Muscle of leg (tissue), 3 donors: ENCODE measurements at regions not wholly inside any gene's neighbourhood (a gene's known extent, or its start where the extent isn't known, plus 50 kb on each side); places are given as distances from the start of the nearest gene placed in this dataset.

ENCODE experiments used
- DNase-seq: peaks from one replicate; pipeline ENCODE4 v3.0.0; 2013
- H3K27ac ChIP-seq: one replicate; pipeline ENCODE4 v1.5.1; 2013; ENCODE audit warnings: mild to moderate bottlenecking, low read length, control low read depth
- H3K27me3 ChIP-seq: one replicate; pipeline ENCODE4 v1.6.1; 2013; ENCODE audit warnings: low read length; ENCODE audit not compliant: control insufficient read depth, insufficient read depth
- H3K36me3 ChIP-seq: one replicate; pipeline ENCODE4 v1.6.1; 2013; ENCODE audit warnings: low read length; ENCODE audit not compliant: control insufficient read depth, insufficient read depth
- H3K4me1 ChIP-seq: one replicate; pipeline ENCODE4 v1.6.1; 2013; ENCODE audit warnings: low read length; ENCODE audit not compliant: control insufficient read depth, insufficient read depth
- H3K4me3 ChIP-seq: one replicate; pipeline ENCODE4 v1.5.1; 2013; ENCODE audit warnings: low read length, control low read depth
- H3K9me3 ChIP-seq: replicated peaks from 2 replicates; pipeline ENCODE4 v1.6.1; 2013; ENCODE audit warnings: low read depth, low read length; ENCODE audit not compliant: control insufficient read depth
- WGBS: methylation state at CpG from one replicate; pipeline ENCODE4 v1.1.5; 2013; ENCODE audit warnings: missing lambda C conversion rate; ENCODE audit not compliant: insufficient coverage; 5-methylcytosine and 5-hydroxymethylcytosine counted together

DNA sequence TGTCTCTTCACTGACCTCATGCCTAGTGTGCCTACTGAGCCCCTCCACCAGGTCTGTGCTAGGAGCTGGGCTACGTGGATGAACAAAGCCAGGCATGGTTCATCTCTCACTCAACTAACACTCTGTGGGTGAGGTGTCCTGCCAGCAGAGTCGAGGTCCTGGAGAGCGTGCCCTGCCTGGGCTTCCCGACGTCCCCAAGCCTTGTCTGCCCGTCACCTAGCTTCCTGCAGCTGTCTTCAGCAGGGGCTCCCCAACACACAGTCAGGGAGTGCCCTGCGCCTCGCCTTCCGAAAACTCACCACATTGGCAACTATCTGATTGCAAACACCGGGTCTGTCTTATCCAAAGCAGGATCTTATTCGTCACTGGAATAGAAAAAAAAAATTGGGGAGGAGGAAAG lies 167.5 kb upstream of the ZC3H12A start:
- Histone ChIP-seq H3K36me3 (no peaks in the 10 kb centered on the region), H3K9me3 (no peaks in the 10 kb centered on the region), H3K27me3 (peaks cover 2% of the 10 kb centered on the region), H3K27ac (no peak overlapping the region), H3K4me3 (no peak overlapping the region), H3K4me1 (no peaks in the 10 kb centered on the region)
- WGBS, result 83% methylated on average over 8 of the region's 11 CpGs
- DNase-seq, result no peak

DNA sequence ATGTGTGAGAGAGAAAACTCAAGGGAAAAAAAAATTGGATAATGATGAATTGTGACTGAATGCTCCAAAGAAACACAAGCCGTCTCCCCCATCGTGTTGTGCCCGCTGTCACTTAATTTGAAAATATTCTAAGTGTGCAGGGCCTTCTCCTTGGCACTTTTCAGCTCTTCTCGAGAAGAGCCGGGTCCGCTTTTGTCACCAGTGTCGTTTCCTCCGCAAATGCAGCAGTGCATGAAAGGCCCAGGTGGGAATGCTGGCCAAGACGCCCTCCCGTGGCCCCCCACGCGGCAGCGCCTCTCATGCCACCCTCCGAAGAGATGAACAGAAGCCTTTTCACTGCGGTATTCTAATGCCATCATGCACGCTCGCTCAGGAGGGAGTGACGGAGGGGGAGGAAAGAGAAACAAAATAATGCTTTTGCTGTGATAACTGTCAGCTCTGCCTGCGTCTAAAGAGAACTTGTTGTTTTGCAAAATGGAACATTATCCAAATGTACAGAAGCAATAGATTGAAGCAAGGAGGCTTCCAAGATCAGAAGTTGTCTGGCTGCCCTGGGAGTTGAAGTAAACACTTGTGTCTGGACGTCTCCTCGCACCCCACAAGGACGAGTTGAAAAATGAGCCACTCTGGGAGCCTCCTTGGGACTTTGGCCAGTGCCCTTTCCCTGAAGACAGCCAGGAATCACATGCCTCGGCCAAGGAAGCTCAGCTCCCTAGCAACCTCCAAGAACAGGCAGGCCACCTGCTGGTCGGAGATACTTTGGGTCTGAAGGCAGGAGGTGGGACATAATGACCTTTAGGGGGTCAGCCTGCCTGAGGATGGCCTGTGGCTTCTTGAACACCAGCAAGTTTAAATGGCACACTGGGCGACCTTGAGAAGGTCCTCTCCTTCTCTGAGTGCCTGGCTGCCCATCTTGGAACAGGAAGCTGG lies 166.1 kb upstream of the ZC3H12A start:
- Histone ChIP-seq H3K36me3 (no peaks in the 10 kb centered on the region), H3K27me3 (peaks cover 5% of the 10 kb centered on the region), H3K27ac (no peak overlapping the region), H3K4me3 (no peak overlapping the region), H3K9me3 (no peaks in the 10 kb centered on the region), H3K4me1 (no peaks in the 10 kb centered on the region)
- no peak for DNase-seq
- 70% methylated on average over 24 of the region's 25 CpGs for WGBS

GRCh38 chr1:37309574-37309973 lies 164.8 kb upstream of the ZC3H12A start:
- H3K9me3 ChIP-seq, result no peaks in the 10 kb centered on the region
- 61% methylated on average over 2 of the region's 3 CpGs for WGBS
- no peak for DNase-seq
- peaks cover 6% of the 10 kb centered on the region for H3K27me3 ChIP-seq
- H3K36me3 ChIP-seq, result no peaks in the 10 kb centered on the region
- no peak overlapping the region for H3K27ac ChIP-seq
- H3K4me1 ChIP-seq, result no peaks in the 10 kb centered on the region
- no peak overlapping the region for H3K4me3 ChIP-seq

DNA sequence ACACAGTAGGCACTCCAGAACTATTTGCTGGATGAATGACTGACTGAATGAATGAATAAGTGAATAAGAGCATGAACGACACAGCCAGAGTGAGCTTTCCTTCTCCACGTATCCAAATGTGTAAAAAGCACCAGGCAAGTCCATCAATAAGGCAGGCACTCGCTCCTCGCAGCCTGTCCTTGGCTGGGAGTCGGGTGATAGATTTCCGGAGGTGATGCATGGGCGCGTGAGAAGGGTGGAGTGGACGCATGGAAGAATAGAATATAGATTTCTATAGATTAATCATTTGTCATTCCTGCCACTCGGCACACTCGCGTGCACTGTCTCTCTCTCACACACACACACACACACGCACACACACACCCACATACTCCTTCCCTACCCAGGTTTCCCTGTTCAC lies 164.3 kb upstream of the ZC3H12A start:
- DNase-seq, result no peak
- no peaks in the 10 kb centered on the region for H3K4me1 ChIP-seq
- peaks cover 11% of the 10 kb centered on the region for H3K27me3 ChIP-seq
- no peak overlapping the region for H3K4me3 ChIP-seq
- H3K36me3 ChIP-seq, result no peaks in the 10 kb centered on the region
- H3K9me3 ChIP-seq, result no peaks in the 10 kb centered on the region
- H3K27ac ChIP-seq, result no peak overlapping the region
- WGBS, result 74% methylated on average over 8 of the region's 13 CpGs

DNA sequence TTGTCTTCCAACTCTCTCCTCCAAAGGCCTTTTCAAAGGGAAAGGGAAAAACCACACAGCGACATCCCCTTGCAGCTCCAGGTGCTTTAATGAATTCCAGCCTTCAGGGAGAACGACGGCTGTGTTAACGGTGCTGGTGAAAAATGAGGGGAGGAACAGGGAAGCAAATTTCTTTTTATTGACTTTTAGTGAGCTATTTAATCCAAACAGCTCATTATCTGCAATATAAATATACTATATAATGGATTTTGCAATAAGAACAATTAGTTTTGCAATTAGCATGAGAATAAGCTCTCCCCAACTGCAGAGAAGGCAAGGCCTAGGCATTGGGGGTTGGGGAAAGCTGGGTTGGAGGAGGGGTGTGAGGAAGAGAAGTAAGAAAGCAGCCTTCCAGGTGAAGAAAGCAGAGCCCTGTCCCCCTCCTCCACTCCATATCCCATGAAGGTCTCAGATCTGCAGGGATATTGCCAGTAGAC lies 159.0 kb upstream of the ZC3H12A start:
- H3K36me3 ChIP-seq, result no peaks in the 10 kb centered on the region
- H3K27ac ChIP-seq, result no peak overlapping the region
- H3K4me1 ChIP-seq, result no peaks in the 10 kb centered on the region
- DNase-seq, result no peak
- no peak overlapping the region for H3K4me3 ChIP-seq
- H3K27me3 ChIP-seq, result peaks cover 55% of the 10 kb centered on the region
- H3K9me3 ChIP-seq, result no peaks in the 10 kb centered on the region
- no CpG with 5 or more reads among the region's 4 CpGs for WGBS

GRCh38 chr1:37317870-37318467 lies 156.4 kb upstream of the ZC3H12A start:
- Histone ChIP-seq H3K27me3 (peaks cover 53% of the 10 kb centered on the region), H3K9me3 (no peaks in the 10 kb centered on the region), H3K36me3 (no peaks in the 10 kb centered on the region), H3K4me3 (no peak overlapping the region), H3K4me1 (no peaks in the 10 kb centered on the region), H3K27ac (no peak overlapping the region)
- WGBS, result 7% methylated on average over 33 of the region's 35 CpGs
- DNase-seq, result no peak

- no peaks in the 10 kb centered on the region for H3K4me1 ChIP-seq
- no peaks in the 10 kb centered on the region for H3K36me3 ChIP-seq
- no peak overlapping the region for H3K4me3 ChIP-seq
- H3K9me3 ChIP-seq, result no peaks in the 10 kb centered on the region
- no peak overlapping the region for H3K27ac ChIP-seq
- 4% methylated on average over 20 of the region's 20 CpGs for WGBS
- DNase-seq, result no peak
- peaks cover 48% of the 10 kb centered on the region for H3K27me3 ChIP-seq
Observed at GRCh38 chr1:37318490-37318889, 155.9 kb upstream of the ZC3H12A start.

- Histone ChIP-seq H3K27ac (no peak overlapping the region), H3K4me1 (no peaks in the 10 kb centered on the region), H3K9me3 (peaks cover 2% of the 10 kb centered on the region), H3K27me3 (peaks cover 48% of the 10 kb centered on the region), H3K36me3 (no peaks in the 10 kb centered on the region), H3K4me3 (no peak overlapping the region)
- 81% methylated on average over 3 of the region's 5 CpGs for WGBS
- DNase-seq, result no peak
Observed at GRCh38 chr1:37319284-37319683, 155.1 kb upstream of the ZC3H12A start.

DNA sequence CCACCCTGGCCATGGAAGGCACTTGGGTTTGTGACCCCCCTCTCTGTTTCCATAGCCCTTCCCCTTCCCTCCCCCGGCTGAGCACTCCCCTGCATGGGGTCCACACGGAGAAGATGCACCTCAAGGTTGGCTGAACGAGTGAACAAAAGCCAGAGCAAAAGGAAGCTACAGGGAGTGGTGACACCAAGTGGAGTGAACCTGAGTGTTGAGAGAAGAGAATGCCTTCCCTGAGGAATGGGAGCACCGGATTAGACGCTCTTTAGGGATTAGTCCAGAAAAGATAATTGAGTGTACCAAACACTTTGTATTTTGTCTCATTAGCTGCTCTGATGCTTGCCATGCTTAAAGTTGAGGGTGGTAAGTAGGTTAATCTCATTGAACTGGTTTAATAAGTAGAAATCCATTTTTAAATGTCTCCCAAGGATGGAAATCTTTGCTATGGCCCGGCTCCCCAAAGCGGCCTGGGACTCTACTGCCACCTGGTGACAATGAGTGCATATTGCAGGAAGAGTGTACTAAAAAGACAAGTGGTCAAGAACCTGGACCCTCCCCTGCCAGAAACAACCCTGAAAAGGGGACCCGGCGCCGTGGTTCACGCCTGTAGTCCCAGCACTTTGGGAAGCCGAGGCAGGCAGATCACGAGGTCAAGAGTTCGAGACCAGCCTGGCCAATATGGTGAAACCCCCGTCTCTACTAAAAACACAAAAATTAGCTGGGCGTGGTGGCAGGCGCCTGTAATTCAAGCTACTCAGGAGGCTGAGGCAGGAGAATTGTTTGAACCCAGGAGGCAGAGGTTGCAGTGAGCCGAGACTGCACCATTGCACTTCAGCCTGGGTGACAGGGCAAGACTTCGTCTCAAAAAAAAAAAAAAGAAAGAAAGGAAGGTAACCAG lies 150.6 kb upstream of the ZC3H12A start:
- Histone ChIP-seq H3K27me3 (peaks cover 11% of the 10 kb centered on the region), H3K9me3 (peaks cover 2% of the 10 kb centered on the region), H3K27ac (no peak overlapping the region), H3K36me3 (no peaks in the 10 kb centered on the region), H3K4me3 (no peak overlapping the region), H3K4me1 (no peaks in the 10 kb centered on the region)
- WGBS, result 36% methylated on average over 14 of the region's 19 CpGs
- no peak for DNase-seq

DNA sequence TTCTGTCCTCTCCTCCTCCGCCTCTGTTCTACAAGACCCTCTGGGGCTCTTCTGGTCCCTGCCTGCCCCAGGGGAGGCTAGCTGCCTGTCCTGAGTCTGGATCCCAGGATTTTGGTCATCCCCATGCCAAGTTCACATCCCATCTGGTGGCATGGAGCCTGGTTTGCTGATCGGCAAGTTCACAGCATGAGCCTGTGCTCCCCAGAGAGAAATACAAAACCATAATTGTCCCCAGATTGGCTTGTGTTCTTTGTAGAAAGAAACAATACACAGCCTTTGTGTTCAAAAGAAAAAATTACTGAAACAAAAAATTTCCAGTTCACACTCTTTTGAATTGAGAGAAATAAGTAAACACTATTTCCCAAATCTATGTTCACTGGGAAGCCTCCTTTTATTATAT lies 149.4 kb upstream of the ZC3H12A start:
- H3K9me3 ChIP-seq, result peaks cover 2% of the 10 kb centered on the region
- no peak overlapping the region for H3K4me3 ChIP-seq
- H3K36me3 ChIP-seq, result no peaks in the 10 kb centered on the region
- DNase-seq, result no peak
- no peaks in the 10 kb centered on the region for H3K4me1 ChIP-seq
- no peak overlapping the region for H3K27ac ChIP-seq
- peaks cover under 1% of the 10 kb centered on the region for H3K27me3 ChIP-seq
- WGBS, result 100% methylated on average over 1 of the region's 2 CpGs
